Gastroesophageal sphincter (tissue), 3 donors: ENCODE measurements at regions not wholly inside any gene's neighbourhood (a gene's known extent, or its start where the extent isn't known, plus 50 kb on each side); places are given as distances from the start of the nearest gene placed in this dataset.

Experiments
- CTCF ChIP-seq, 4 experiments: fragments of 200-600 bp in 2 of 4; fragments of 450-650 bp in 2 of 4; sonication (generic) in 1 of 4; IDR thresholded peaks; one replicate each; pipeline ENCODE4 v1.5.1; 2017 to 2019; ENCODE audit warnings: antibody characterized with exemption in 4 of 4, mild to moderate bottlenecking in 2 of 4, moderate library complexity in 2 of 4
- EP300 ChIP-seq: sonication (generic); formaldehyde crosslinking; IDR thresholded peaks from one replicate; pipeline ENCODE4 v1.6.1; 2017; ENCODE audit warnings: antibody characterized with exemption, mild to moderate bottlenecking
- POLR2A ChIP-seq, 2 donors: fragments of 450-650 bp; IDR thresholded peaks; one replicate each; pipeline ENCODE4 v1.6.1; 2017; ENCODE audit warnings: antibody characterized with exemption in 2 of 2, mild to moderate bottlenecking in 2 of 2, moderate library complexity in 1 of 2
- POLR2AphosphoS5 ChIP-seq: sonication (generic); formaldehyde crosslinking; IDR thresholded peaks from one replicate; pipeline ENCODE4 v1.6.1; 2017; ENCODE audit warnings: antibody characterized with exemption

GRCh38 chrX:7706032-7706431 is 136.9 kb upstream of the VCX start:
- TF ChIP-seq CTCF (IDR thresholded peaks at IDR 0.05) (no peak), EP300 (no peak), POLR2AphosphoS5 (no peak), POLR2A (IDR thresholded peaks at IDR 0.05) (no peak)
